Karpas-422 (cell line): ENCODE measurements at regions not wholly inside any gene's neighbourhood (a gene's known extent, or its start where the extent isn't known, plus 50 kb on each side); places are given as distances from the start of the nearest gene placed in this dataset.

Experiments used
- DNase-seq: peaks from one replicate; pipeline ENCODE4 v3.0.0-alpha.2; 2015
- H2AFZ ChIP-seq: fragments of 200-600 bp; sonication (generic); 2 replicates; pipeline ENCODE4 v1.6.1; 2014; ENCODE audit warnings: antibody characterized with exemption, low read length, mixed read lengths
- H3K27ac ChIP-seq: fragments of 200-600 bp; sonication (generic); 2 replicates; pipeline ENCODE4 v1.5.1; 2014; ENCODE audit warnings: mild to moderate bottlenecking, low read length, moderate library complexity
- H3K27me3 ChIP-seq: fragments of 200-600 bp; sonication (generic); 2 replicates; pipeline ENCODE4 v1.6.1; 2014; ENCODE audit warnings: low read length, mixed read lengths
- H3K36me3 ChIP-seq: fragments of 200-600 bp; sonication (generic); 2 replicates; pipeline ENCODE4 v1.6.1; 2014; ENCODE audit warnings: low read length, mixed read lengths; ENCODE audit not compliant: insufficient read depth
- H3K4me1 ChIP-seq: fragments of 200-600 bp; sonication (generic); 2 replicates; pipeline ENCODE4 v1.6.1; 2014; ENCODE audit warnings: mild to moderate bottlenecking, low read length, mixed read lengths
- H3K4me2 ChIP-seq: fragments of 200-600 bp; sonication (generic); 2 replicates; pipeline ENCODE4 v1.6.1; 2014; ENCODE audit warnings: low read length, low read depth, mild to moderate bottlenecking; ENCODE audit not compliant: poor library complexity, severe bottlenecking
- H3K4me3 ChIP-seq: fragments of 200-600 bp; sonication (generic); 2 replicates; pipeline ENCODE4 v1.5.1; 2014; ENCODE audit warnings: mild to moderate bottlenecking, antibody characterized with exemption, low read length, mixed read lengths
- H3K79me2 ChIP-seq: fragments of 200-600 bp; sonication (generic); 2 replicates; pipeline ENCODE4 v1.6.1; 2014; ENCODE audit warnings: mild to moderate bottlenecking, low read length, mixed read lengths
- H3K9ac ChIP-seq: fragments of 200-600 bp; sonication (generic); 2 replicates; pipeline ENCODE4 v1.6.0; 2014; ENCODE audit warnings: low read length
- H3K9me2 ChIP-seq: fragments of 200-600 bp; sonication (generic), shearing (Covaris generic); replicated peaks from 2 replicates; pipeline ENCODE4 v1.6.0; 2014; ENCODE audit warnings: mild to moderate bottlenecking, low read length, moderate library complexity; ENCODE audit not compliant: insufficient read depth
- H3K9me3 ChIP-seq: fragments of 300-700, 200-600 bp; sonication (generic); 2 replicates; pipeline ENCODE4 v1.6.1; 2014; ENCODE audit warnings: low read length, mixed read lengths
- H4K20me1 ChIP-seq: fragments of 200-600 bp; sonication (generic); 2 replicates; pipeline ENCODE4 v1.6.1; 2014; ENCODE audit warnings: mild to moderate bottlenecking, antibody characterized with exemption, low read length, low read depth; ENCODE audit not compliant: insufficient read depth

DNA sequence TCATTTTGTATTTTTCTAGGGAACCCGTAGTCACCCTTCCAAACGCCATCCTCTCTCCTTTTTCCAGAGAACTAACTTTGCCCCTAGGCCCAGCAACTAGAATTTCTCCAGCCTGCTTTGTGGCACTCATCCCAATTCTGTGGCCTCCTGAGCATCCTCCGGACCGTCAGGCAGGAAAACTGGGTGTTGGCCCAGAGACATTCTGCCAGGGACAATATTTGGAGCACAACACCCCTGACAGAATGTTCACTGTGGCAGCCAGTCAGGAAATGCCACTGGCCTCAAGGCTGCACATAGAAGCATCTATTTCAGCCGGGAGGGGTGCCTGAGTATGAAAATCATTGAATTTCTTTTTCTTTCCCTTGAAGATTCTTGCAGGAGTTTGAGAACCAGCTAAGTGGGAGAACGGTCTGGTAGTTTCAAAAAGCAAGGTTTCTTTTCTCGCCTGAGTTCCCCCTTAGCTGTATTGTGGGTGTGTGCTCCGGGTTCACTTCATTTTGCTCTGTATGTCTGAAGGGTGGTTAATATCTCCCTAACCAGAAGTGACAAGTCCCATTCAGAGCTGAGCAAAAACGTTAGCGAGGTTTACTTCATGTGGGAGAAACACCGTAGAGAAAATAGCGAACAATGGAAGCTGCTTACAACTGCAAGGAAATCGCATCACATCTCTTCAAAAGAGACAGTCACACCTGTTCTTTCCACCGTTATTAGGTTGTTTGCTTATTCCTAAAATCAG is 108.1 kb upstream of the TPM1 start:
- Histone ChIP-seq H2AFZ (no peak overlapping the region), H3K9ac (no peak overlapping the region), H3K79me2 (no peaks in the 10 kb centered on the region), H3K36me3 (no peaks in the 10 kb centered on the region), H4K20me1 (no peaks in the 10 kb centered on the region), H3K27ac (no peak overlapping the region), H3K4me3 (no peak overlapping the region), H3K27me3 (no peaks in the 10 kb centered on the region), H3K9me3 (no peaks in the 10 kb centered on the region), H3K4me1 (no peaks in the 10 kb centered on the region), H3K9me2 (no peaks in the 10 kb centered on the region), H3K4me2 (no peak overlapping the region)
- DNase-seq, result no peak

DNA sequence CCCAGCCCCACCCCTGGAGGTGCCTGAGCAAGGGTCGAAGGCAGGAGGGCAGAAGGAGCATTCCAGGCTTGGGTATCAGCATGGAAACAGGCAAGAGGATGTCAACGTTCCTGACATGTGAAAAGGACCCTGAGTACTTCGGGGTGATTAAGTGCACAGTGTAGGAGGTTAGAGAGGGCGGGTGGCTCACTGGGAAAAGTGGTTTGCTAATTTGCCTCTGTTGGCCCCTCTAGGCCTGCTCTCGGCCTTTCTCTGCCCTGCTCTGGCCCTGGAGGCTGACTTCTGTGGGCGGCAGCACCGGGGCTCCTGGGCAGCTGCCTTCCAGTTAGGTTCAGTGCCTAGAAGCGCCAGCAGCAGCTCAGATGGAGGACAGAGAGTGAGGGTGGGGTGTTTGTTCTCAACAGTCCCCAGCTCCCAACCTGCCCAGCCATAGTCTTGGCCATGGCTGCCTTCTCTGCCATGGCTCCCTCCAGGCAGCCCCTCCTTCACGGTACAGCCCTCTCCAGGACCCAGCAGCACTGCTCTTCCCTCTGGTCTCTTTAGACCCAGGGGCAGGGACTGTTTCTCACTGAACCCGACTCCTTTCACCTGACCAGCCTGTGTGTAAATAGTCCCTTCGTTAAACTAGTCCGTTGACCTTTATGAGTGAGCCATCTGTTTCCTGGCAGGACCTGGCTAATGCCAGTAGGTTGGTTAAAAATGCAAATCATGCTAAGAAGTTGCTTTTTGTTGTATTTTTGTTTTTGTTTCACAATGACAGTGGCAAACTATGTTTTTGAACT is 107.1 kb upstream of the TPM1 start:
- Histone ChIP-seq H4K20me1 (no peaks in the 10 kb centered on the region), H3K27ac (no peak overlapping the region), H3K4me3 (no peak overlapping the region), H3K9me2 (no peaks in the 10 kb centered on the region), H3K9ac (no peak overlapping the region), H3K79me2 (no peaks in the 10 kb centered on the region), H3K9me3 (no peaks in the 10 kb centered on the region), H2AFZ (no peak overlapping the region), H3K27me3 (no peaks in the 10 kb centered on the region), H3K36me3 (no peaks in the 10 kb centered on the region), H3K4me2 (no peak overlapping the region), H3K4me1 (no peaks in the 10 kb centered on the region)
- no peak for DNase-seq

DNA sequence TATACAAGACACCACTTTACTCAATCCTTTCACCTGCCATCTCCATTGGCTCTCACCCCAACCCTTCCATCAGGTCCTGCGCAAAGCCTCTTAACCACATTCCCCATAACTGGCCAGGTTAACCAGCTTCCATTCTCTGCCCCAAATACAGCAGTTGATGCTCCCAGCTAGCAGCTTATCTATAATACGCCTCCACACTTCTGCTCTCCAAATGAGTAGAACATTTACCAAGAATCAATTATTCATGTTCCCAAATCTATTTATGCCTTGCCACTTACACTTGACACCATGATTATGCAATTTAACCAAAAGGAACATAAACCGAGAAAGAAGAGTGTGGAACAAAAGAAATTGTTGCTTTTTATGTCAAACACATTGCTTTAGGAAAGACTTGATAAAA is 103.7 kb upstream of the TPM1 start:
- Histone ChIP-seq H3K9ac (no peak overlapping the region), H3K9me3 (no peaks in the 10 kb centered on the region), H3K4me1 (no peaks in the 10 kb centered on the region), H3K79me2 (no peaks in the 10 kb centered on the region), H2AFZ (no peak overlapping the region), H3K27ac (no peak overlapping the region), H3K27me3 (no peaks in the 10 kb centered on the region), H4K20me1 (no peaks in the 10 kb centered on the region), H3K36me3 (no peaks in the 10 kb centered on the region), H3K4me3 (no peak overlapping the region), H3K9me2 (no peaks in the 10 kb centered on the region), H3K4me2 (no peak overlapping the region)
- no peak for DNase-seq

DNA sequence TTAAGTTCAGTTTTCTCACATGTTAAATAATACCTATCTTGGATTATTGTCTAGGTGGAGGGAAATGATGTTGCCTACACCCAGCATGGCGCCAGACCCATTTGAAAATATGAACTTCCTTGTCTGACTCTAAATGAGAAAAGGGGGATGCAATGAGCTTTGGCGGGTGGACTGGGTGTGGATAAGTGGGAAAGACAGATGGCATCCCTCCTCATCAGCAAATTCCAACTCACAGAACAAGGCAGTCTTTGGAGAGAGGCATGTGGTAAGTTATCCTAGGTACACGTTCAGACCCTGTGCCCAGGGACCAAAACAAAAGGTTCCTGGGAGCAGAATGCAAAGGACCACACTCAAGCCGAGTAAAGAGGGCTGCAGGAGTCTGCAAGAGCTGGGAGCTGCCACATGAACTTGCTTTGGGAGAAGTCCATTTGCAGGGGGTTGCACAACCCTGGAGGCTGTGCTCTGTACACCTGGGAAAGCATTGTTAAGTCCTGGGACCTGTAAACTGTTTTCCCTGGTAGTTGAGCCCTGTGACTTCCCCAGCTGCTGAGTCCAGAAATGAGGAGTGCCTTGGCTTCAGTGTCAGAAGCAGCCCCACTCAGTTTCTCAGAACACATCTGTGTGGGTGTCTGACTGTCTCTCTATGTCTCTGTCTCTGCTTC is 102.3 kb upstream of the TPM1 start:
- Histone ChIP-seq H3K4me2 (no peak overlapping the region), H4K20me1 (no peaks in the 10 kb centered on the region), H3K4me1 (no peaks in the 10 kb centered on the region), H3K9ac (no peak overlapping the region), H3K27ac (no peak overlapping the region), H3K9me2 (no peaks in the 10 kb centered on the region), H3K4me3 (no peak overlapping the region), H3K79me2 (no peaks in the 10 kb centered on the region), H3K9me3 (no peaks in the 10 kb centered on the region), H2AFZ (no peak overlapping the region), H3K36me3 (no peaks in the 10 kb centered on the region), H3K27me3 (no peaks in the 10 kb centered on the region)
- DNase-seq, result no peak

DNA sequence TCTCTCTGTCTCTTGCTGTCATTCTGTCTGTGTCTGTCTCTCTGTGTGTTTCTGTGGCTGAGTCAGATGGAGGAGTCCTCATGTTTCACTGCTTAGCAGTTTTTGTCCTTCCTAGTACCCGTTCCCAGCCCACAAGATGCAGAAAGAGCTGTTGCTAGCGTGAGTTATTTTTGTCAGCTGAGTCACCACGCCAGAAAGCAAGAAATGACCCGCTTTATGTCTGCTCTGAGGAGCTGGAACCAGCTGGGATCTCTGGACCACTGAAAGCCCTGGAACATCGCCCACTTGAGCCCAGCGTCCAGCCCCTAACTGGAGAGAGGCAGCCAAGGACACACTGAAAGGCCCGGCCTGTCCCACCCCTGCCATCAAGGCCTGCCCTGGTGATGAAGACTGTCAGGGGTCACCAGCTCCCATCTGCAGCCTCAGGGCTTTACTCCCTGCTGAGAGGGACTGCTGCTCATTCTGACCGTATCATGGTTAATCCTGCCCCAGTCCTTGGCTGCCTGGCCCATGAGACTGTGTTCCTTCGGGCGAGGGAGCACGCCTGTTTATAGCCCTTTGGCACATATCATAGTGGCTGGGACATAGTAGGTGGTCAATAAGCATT is 101.7 kb upstream of the TPM1 start:
- H3K27me3 ChIP-seq, result no peaks in the 10 kb centered on the region
- no peaks in the 10 kb centered on the region for H3K36me3 ChIP-seq
- no peak overlapping the region for H3K27ac ChIP-seq
- H2AFZ ChIP-seq, result no peak overlapping the region
- H3K9ac ChIP-seq, result no peak overlapping the region
- no peaks in the 10 kb centered on the region for H4K20me1 ChIP-seq
- H3K9me2 ChIP-seq, result no peaks in the 10 kb centered on the region
- H3K4me3 ChIP-seq, result no peak overlapping the region
- DNase-seq, result no peak
- no peak overlapping the region for H3K4me2 ChIP-seq
- no peaks in the 10 kb centered on the region for H3K9me3 ChIP-seq
- no peaks in the 10 kb centered on the region for H3K4me1 ChIP-seq
- no peaks in the 10 kb centered on the region for H3K79me2 ChIP-seq

DNA sequence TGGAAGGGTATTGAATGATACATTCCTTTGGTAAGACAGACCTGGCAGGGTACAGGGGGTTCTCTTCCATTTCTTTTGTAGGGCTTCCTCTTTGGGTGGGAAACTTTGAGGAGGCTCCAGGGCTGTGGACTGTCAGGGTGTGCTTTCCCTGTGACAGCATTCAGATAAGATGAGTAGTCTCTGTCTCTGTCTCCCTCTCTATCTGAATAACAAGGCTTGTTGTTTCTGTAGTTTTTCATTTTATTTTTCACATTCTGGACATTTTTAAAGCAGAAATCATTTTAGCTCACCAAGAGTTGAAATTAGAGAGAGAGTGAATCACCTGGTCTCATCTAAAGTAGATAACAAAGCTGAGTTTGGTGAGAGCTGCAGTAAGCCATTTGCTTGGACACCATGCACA is 100.8 kb upstream of the TPM1 start:
- Histone ChIP-seq H2AFZ (no peak overlapping the region), H3K9me3 (no peaks in the 10 kb centered on the region), H3K27ac (no peak overlapping the region), H4K20me1 (no peaks in the 10 kb centered on the region), H3K36me3 (no peaks in the 10 kb centered on the region), H3K4me3 (no peak overlapping the region), H3K4me2 (no peak overlapping the region), H3K27me3 (no peaks in the 10 kb centered on the region), H3K79me2 (no peaks in the 10 kb centered on the region), H3K9ac (no peak overlapping the region), H3K9me2 (no peaks in the 10 kb centered on the region), H3K4me1 (no peaks in the 10 kb centered on the region)
- no peak for DNase-seq

DNA sequence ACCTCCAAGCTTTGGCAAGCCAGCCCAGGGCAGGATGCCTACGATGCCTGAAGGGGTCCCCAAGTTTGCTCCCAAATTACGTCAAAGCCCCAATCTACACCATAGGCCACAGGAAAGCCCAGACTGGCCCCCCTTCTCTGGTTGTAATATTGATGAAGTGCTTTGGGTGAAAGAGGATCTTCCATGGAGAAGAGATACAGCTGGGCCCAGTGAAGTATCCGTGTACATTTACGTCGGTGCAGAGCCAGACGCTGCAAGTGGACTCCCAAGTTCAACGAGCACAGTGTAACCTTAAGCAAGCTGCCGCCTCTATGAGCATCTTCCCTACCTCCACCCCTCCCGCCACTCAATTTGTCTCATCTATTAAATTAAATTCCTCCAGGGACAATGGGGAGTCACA is 100.1 kb upstream of the TPM1 start:
- Histone ChIP-seq H3K27ac (no peak overlapping the region), H3K4me2 (no peak overlapping the region), H3K9me3 (no peaks in the 10 kb centered on the region), H3K9ac (no peak overlapping the region), H3K4me1 (no peaks in the 10 kb centered on the region), H3K36me3 (no peaks in the 10 kb centered on the region), H3K79me2 (no peaks in the 10 kb centered on the region), H4K20me1 (no peaks in the 10 kb centered on the region), H3K27me3 (no peaks in the 10 kb centered on the region), H3K9me2 (no peaks in the 10 kb centered on the region), H2AFZ (no peak overlapping the region), H3K4me3 (no peak overlapping the region)
- no peak for DNase-seq

DNA sequence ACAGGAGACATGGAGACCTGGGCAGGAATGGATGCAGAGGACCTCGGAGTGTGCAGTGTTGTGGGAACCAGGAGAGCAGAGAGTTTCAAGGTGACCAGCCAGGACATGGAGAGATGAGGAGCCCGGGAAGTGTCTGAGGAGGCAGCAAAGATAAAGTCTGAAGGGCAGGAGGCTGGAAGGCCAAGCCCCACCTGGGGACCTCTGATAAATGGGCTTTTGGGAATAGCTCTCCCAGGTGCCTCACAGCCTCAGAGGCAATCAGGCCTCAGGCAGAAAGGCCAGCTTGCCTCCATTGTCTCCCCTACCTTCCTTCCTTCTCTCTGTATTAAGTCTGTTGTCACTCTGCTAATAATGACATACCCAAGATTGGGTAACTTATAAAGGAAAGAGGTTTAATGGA is 97.5 kb upstream of the TPM1 start:
- Histone ChIP-seq H3K9ac (no peak overlapping the region), H4K20me1 (no peaks in the 10 kb centered on the region), H2AFZ (no peak overlapping the region), H3K9me3 (no peaks in the 10 kb centered on the region), H3K27me3 (no peaks in the 10 kb centered on the region), H3K4me3 (no peak overlapping the region), H3K36me3 (no peaks in the 10 kb centered on the region), H3K4me2 (no peak overlapping the region), H3K9me2 (no peaks in the 10 kb centered on the region), H3K4me1 (no peaks in the 10 kb centered on the region), H3K27ac (no peak overlapping the region), H3K79me2 (no peaks in the 10 kb centered on the region)
- DNase-seq, result no peak
